K562 (cell line): ENCODE measurements at regions not wholly inside any gene's neighbourhood (a gene's known extent, or its start where the extent isn't known, plus 50 kb on each side); places are given as distances from the start of the nearest gene placed in this dataset.

ENCODE experiments used
- ATF6 ChIP-seq: sonication (generic); formaldehyde crosslinking; IDR thresholded peaks from 2 replicates; pipeline ENCODE4 v1.4.0; 2020; ENCODE audit warnings: mild to moderate bottlenecking, missing genetic modification reagents
- CHD1 ChIP-seq: fragments of 200-600 bp; sonication (generic); IDR thresholded peaks from one replicate; pipeline ENCODE4 v1.6.1; 2012; ENCODE audit warnings: mild to moderate bottlenecking, moderate library complexity, low read length, inconsistent platforms
- CTCF ChIP-seq, 3 experiments: IDR thresholded peaks in 2 of 3; conservative IDR thresholded peaks in 1 of 3; 2 replicates each; pipeline ENCODE4 v1.5.1; 2011 to 2012; ENCODE audit warnings: low read length in 3 of 3, mild to moderate bottlenecking in 3 of 3, control low read depth in 2 of 3, improper control_type of control experiment in 1 of 3, inconsistent platforms in 1 of 3, low read depth in 1 of 3, mixed read lengths in 1 of 3, moderate library complexity in 1 of 3; ENCODE audit not compliant: insufficient read depth in 2 of 3
- HMGXB4 ChIP-seq: sonication (generic); formaldehyde crosslinking; IDR thresholded peaks from 2 replicates; pipeline ENCODE4 v1.8.1; 2023; ENCODE audit warnings: mild to moderate bottlenecking, missing genetic modification reagents
- MED1 ChIP-seq: sonication (generic); formaldehyde crosslinking; IDR thresholded peaks from 2 replicates; pipeline ENCODE4 v1.8.1; 2023; ENCODE audit warnings: missing genetic modification reagents, borderline replicate concordance
- POLR2AphosphoS2 ChIP-seq: IDR thresholded peaks from 2 replicates; pipeline ENCODE4 v1.6.1; 2012; ENCODE audit warnings: low read length, improper control_type of control experiment
- RCOR1 ChIP-seq, 2 experiments: IDR thresholded peaks; 2 replicates each; pipeline ENCODE4 v1.6.1; 2012; ENCODE audit warnings: low read depth in 2 of 2, low read length in 2 of 2, borderline replicate concordance in 1 of 2, improper control_type of control experiment in 1 of 2
- REST ChIP-seq, 2 experiments: fragments of 450-650 bp; formaldehyde crosslinking in 1 of 2; IDR thresholded peaks; 2 replicates each; pipeline versions ENCODE4 v1.4.0 to v1.6.1; 2014 to 2020; ENCODE audit warnings: mild to moderate bottlenecking in 2 of 2, borderline replicate concordance in 1 of 2, low read depth in 1 of 2
- SMC3 ChIP-seq: conservative IDR thresholded peaks from 2 replicates; pipeline ENCODE4 v1.6.1; 2011; ENCODE audit warnings: low read depth, low read length, improper control_type of control experiment; ENCODE audit not compliant: insufficient read depth
- ZNF589 ChIP-seq: fragments of 200-800 bp; sonication (Bioruptor generic); IDR thresholded peaks from 2 replicates; pipeline ENCODE4 v1.6.1; 2016; ENCODE audit warnings: low read depth, missing genetic modification characterization, missing compliant biosample characterization
- ZNF644 ChIP-seq: fragments of 200-800 bp; sonication (Bioruptor generic); IDR thresholded peaks from 2 replicates; pipeline ENCODE4 v1.6.1; 2016; ENCODE audit warnings: low read depth, missing genetic modification characterization, missing compliant biosample characterization

GRCh38 chr14:98304574-98304973 is 967.4 kb downstream of the BCL11B start:
- TF ChIP-seq REST (IDR thresholded peaks at IDR 0.05; ENCODE audit: borderline replicate concordance) (no peak), REST (CRISPR knock-in tag; IDR thresholded peaks at IDR 0.05; ENCODE audit: low read depth) (no peak), HMGXB4 (CRISPR knock-in tag) (no peak), CTCF (IDR thresholded peaks at IDR 0.05 in 2 of 3, conservative IDR thresholded peaks at IDR 0.05 in 1 of 3; ENCODE audit: insufficient read depth in 2 of 3, low read depth in 1 of 3, low read length in 3 of 3) (no peak), ATF6 (CRISPR knock-in tag) (no peak), CHD1 (no peak), ZNF589 (CRISPR knock-in tag) (no peak), RCOR1 (IDR thresholded peaks at IDR 0.05; ENCODE audit: borderline replicate concordance in 1 of 2, low read depth in 2 of 2, low read length in 2 of 2) (no peak), ZNF644 (tag) (no peak), SMC3 (no peak), MED1 (no peak), POLR2AphosphoS2 (no peak)
